Hepatocyte (in vitro differentiated cells): ENCODE measurements at regions not wholly inside any gene's neighbourhood (a gene's known extent, or its start where the extent isn't known, plus 50 kb on each side); places are given as distances from the start of the nearest gene placed in this dataset.

Experiments
- DNase-seq: peaks from one replicate; pipeline ENCODE4 v3.0.0-alpha.2; 2016; ENCODE audit warnings: low spot score
- H2AFZ ChIP-seq: fragments of 200-600 bp; sonication (generic); 2 replicates; pipeline ENCODE4 v1.6.0; 2016; ENCODE audit warnings: antibody characterized with exemption, mild to moderate bottlenecking
- H3K27ac ChIP-seq: fragments of 200-600 bp; sonication (generic); 2 replicates; pipeline ENCODE4 v1.5.1; 2016; ENCODE audit warnings: mild to moderate bottlenecking
- H3K27me3 ChIP-seq: fragments of 200-600 bp; sonication (generic); 2 replicates; pipeline ENCODE4 v1.6.1; 2016
- H3K36me3 ChIP-seq: fragments of 200-600 bp; sonication (generic); replicated peaks from 2 replicates; pipeline ENCODE4 v1.5.1; 2016; ENCODE audit warnings: low read depth; ENCODE audit not compliant: insufficient read depth
- H3K4me1 ChIP-seq: fragments of 200-600 bp; sonication (generic); 2 replicates; pipeline ENCODE4 v1.5.1; 2016; ENCODE audit warnings: mild to moderate bottlenecking, moderate library complexity; ENCODE audit not compliant: insufficient read depth
- H3K4me2 ChIP-seq: fragments of 200-600 bp; sonication (generic); 2 replicates; pipeline ENCODE4 v1.6.0; 2016
- H3K4me3 ChIP-seq: fragments of 200-600 bp; sonication (generic); 2 replicates; pipeline ENCODE4 v1.5.1; 2016; ENCODE audit warnings: mild to moderate bottlenecking
- H3K79me2 ChIP-seq: fragments of 200-600 bp; sonication (generic); 2 replicates; pipeline ENCODE4 v1.6.0; 2017; ENCODE audit warnings: mild to moderate bottlenecking
- H3K9me2 ChIP-seq: fragments of 200-600 bp; sonication (generic); replicated peaks from 2 replicates; pipeline ENCODE4 v1.6.0; 2017; ENCODE audit warnings: mild to moderate bottlenecking; ENCODE audit not compliant: insufficient read depth
- H3K9me3 ChIP-seq: fragments of 200-600 bp; sonication (generic); 2 replicates; pipeline ENCODE4 v1.5.1; 2016; ENCODE audit warnings: low read depth, mild to moderate bottlenecking
- H4K20me1 ChIP-seq: fragments of 200-600 bp; sonication (generic); 2 replicates; pipeline ENCODE4 v1.6.0; 2016; ENCODE audit warnings: mild to moderate bottlenecking; ENCODE audit not compliant: insufficient read depth, poor library complexity, severe bottlenecking
- CTCF ChIP-seq: fragments of 200-600 bp; sonication (generic); IDR thresholded peaks from 2 replicates; pipeline ENCODE4 v1.5.1; 2016; ENCODE audit warnings: antibody characterized with exemption, mild to moderate bottlenecking; ENCODE audit not compliant: poor library complexity
- EZH2 ChIP-seq: fragments of 200-600 bp; sonication (generic); IDR thresholded peaks from 2 replicates; pipeline ENCODE4 v1.6.1; 2016; ENCODE audit warnings: antibody characterized with exemption, mild to moderate bottlenecking, borderline replicate concordance
- EZH2phosphoT487 ChIP-seq: fragments of 200-600 bp; sonication (generic); IDR thresholded peaks from one replicate; pipeline ENCODE4 v1.6.1; 2018; ENCODE audit warnings: antibody characterized with exemption, mild to moderate bottlenecking, low read depth, moderate library complexity; ENCODE audit not compliant: unreplicated experiment, severe bottlenecking

- TF ChIP-seq CTCF (no peak), EZH2phosphoT487 (no peak), EZH2 (no peak)
- Histone ChIP-seq H3K9me2 (no peaks in the 10 kb centered on the region), H3K9me3 (no peaks in the 10 kb centered on the region), H4K20me1 (no peaks in the 10 kb centered on the region), H3K4me2 (no peak overlapping the region), H2AFZ (no peak overlapping the region), H3K27me3 (no peaks in the 10 kb centered on the region), H3K27ac (no peak overlapping the region), H3K4me3 (no peak overlapping the region), H3K79me2 (no peaks in the 10 kb centered on the region), H3K4me1 (no peaks in the 10 kb centered on the region), H3K36me3 (no peaks in the 10 kb centered on the region)
- DNase-seq: no peak
Observed at GRCh38 chr4:72218953-72219352, 187.2 kb downstream of the NPFFR2 start.
